Upper lobe of left lung (tissue), 4 donors: ENCODE measurements at regions not wholly inside any gene's neighbourhood (a gene's known extent, or its start where the extent isn't known, plus 50 kb on each side); places are given as distances from the start of the nearest gene placed in this dataset.

ENCODE experiments used
- POLR2A ChIP-seq, 4 donors: fragments of 450-650 bp; IDR thresholded peaks; one replicate each; pipeline ENCODE4 v1.5.1; 2016 to 2017; ENCODE audit warnings: antibody characterized with exemption in 4 of 4, mild to moderate bottlenecking in 2 of 4
- TF ChIP-seq, protein P1 (sequence below), 6 experiments: fragments of 450-650 bp in 4 of 6; fragments of 200-600 bp in 2 of 6; sonication (generic) in 2 of 6; IDR thresholded peaks; one replicate each; pipeline ENCODE4 v1.5.1; 2016 to 2019; ENCODE audit warnings: antibody characterized with exemption in 6 of 6

DNA sequence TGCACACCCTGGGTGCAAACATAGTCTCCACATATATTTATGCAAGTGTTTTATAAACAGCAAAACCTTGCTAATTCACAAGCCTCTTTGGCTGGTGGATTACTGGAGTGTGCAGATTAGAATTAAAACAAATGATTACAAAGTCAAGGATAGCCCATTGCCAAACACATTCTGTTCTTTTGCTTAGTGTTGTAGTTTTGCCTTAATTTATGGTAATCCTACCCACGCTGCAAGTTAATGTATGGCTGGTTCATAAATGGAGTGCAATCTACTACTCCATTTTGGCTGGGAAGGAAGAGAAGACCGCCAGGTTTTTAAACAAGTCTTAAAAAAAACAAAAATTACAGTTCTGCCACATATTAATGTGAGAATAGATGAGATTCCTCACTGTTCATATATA lies 883.1 kb upstream of the KLHL29 start:
- TF ChIP-seq, protein P1, sequence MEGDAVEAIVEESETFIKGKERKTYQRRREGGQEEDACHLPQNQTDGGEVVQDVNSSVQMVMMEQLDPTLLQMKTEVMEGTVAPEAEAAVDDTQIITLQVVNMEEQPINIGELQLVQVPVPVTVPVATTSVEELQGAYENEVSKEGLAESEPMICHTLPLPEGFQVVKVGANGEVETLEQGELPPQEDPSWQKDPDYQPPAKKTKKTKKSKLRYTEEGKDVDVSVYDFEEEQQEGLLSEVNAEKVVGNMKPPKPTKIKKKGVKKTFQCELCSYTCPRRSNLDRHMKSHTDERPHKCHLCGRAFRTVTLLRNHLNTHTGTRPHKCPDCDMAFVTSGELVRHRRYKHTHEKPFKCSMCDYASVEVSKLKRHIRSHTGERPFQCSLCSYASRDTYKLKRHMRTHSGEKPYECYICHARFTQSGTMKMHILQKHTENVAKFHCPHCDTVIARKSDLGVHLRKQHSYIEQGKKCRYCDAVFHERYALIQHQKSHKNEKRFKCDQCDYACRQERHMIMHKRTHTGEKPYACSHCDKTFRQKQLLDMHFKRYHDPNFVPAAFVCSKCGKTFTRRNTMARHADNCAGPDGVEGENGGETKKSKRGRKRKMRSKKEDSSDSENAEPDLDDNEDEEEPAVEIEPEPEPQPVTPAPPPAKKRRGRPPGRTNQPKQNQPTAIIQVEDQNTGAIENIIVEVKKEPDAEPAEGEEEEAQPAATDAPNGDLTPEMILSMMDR (IDR thresholded peaks at IDR 0.05) = no peak
- no peak for TF ChIP-seq POLR2A (IDR thresholded peaks at IDR 0.05)
